ENCODE measurements at regions not wholly inside any gene's neighbourhood (a gene's known extent, or its start where the extent isn't known, plus 50 kb on each side); places are given as distances from the start of the nearest gene placed in this dataset.

DNA sequence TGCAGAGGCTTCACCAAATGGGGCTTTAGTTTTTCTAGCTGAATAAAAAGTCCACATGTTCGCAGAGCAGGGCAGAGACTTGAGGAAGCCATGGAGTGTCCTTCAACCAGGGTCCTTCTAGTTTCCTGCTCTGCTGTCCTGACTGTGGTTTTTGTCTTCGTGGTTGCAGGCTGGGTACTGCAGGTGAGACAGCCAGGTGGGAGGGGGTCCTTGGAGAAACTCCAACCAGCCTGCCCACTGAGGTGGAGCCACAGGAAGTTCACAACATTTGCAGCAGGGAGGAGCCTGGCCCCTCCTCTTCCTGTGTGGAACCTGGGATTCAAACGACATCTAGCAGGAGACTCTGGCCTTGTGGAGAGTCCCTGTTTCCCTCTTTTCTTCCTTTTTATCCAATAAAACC lies 68.8 kb upstream of the MYLIP start:
- H3K4me3 ChIP-seq (replicated peaks; ENCODE audit: low read depth, low read length), result no peak overlapping the region
- no peak for DNase-seq (ENCODE audit: extremely low read depth, low read depth)
- TF ChIP-seq, protein P1, sequence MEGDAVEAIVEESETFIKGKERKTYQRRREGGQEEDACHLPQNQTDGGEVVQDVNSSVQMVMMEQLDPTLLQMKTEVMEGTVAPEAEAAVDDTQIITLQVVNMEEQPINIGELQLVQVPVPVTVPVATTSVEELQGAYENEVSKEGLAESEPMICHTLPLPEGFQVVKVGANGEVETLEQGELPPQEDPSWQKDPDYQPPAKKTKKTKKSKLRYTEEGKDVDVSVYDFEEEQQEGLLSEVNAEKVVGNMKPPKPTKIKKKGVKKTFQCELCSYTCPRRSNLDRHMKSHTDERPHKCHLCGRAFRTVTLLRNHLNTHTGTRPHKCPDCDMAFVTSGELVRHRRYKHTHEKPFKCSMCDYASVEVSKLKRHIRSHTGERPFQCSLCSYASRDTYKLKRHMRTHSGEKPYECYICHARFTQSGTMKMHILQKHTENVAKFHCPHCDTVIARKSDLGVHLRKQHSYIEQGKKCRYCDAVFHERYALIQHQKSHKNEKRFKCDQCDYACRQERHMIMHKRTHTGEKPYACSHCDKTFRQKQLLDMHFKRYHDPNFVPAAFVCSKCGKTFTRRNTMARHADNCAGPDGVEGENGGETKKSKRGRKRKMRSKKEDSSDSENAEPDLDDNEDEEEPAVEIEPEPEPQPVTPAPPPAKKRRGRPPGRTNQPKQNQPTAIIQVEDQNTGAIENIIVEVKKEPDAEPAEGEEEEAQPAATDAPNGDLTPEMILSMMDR (IDR thresholded peaks at IDR 0.05; ENCODE audit: low read depth, low read length, missing control alignments), result no peak

DNA sequence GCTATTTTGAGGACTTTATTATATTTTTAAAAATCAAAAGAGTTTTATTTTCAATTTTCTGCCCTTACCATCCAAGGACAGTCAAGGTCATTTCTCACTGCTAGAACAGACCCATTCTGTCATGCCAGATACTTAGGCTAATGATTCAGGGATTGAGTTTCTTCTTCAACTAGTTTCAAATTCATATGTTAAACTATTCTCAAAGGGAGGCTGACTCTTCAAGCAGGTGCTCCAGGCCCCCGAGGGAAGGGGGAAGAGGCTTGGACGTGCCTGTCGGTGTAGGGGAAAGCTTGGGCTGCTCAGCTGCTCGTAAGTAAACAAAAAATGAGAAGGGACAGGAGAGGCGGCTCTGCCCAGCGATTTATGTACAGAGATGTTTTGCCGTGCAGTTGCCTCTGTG lies 69.4 kb upstream of the MYLIP start:
- TF ChIP-seq, protein P1 (IDR thresholded peaks at IDR 0.05; ENCODE audit: low read depth, low read length, missing control alignments), result no peak
- H3K4me3 ChIP-seq (replicated peaks; ENCODE audit: low read depth, low read length), result no peak overlapping the region
- DNase-seq (ENCODE audit: extremely low read depth, low read depth), result no peak

DNA sequence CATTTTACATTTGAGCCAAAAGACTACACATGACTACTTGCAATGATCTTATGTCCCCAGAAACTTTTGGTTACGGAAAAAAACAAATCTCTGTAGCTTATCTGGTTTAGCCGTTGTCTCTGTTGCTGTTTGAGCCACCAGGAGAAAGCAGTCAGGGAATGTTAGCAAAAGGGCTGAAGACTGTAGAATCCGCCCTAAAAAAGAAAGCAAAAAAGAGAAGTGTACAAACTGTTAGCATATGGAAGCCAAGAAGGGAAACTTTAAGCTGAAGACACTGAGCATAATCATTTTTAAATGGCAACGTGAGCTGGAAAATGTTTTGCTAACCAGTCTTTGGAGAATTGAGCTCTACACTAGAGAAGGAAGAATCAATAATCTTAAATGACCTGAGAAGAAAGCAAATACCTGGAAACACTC lies 69.9 kb upstream of the MYLIP start:
- no peak overlapping the region for H3K4me3 ChIP-seq (replicated peaks; ENCODE audit: low read depth, low read length)
- TF ChIP-seq, protein P1 (IDR thresholded peaks at IDR 0.05; ENCODE audit: low read depth, low read length, missing control alignments), result no peak
- no peak for DNase-seq (ENCODE audit: extremely low read depth, low read depth)

DNA sequence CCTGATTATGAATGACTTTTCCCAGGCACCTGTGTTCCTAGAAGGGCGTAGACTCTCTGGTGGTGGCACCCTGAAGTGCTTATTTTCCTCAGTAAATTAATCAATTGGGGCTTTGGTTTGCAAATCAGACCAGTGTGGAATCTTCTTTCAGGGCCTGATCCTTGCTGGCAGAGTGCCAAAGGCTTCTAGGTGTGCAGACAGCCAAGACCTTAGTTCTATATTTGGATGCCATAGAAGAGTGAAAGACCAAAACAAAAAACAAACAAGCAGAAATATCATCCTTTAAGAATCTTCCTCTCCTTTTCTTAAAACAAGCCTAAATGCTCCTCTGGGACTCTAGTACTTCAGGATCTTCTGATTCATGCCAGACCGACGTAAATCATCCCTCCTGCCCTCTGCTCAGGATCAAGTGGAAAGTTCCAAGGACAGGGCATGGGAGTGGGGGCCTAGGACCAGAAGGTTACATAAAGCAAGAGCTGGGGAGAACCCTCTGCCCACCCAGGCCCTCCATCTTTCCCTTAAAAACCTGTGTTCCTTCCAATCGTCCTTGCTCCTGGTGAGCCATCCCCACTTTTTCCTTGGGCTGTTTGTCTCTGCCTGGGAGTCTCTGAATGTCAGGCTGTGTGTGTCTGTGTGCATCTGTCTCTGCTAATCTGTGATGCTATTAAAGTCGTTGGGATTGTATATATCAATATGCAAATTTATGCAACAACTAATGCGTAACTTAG lies 70.5 kb upstream of the MYLIP start:
- no peak overlapping the region for H3K4me3 ChIP-seq (replicated peaks; ENCODE audit: low read depth, low read length)
- no peak for DNase-seq (ENCODE audit: extremely low read depth, low read depth)
- TF ChIP-seq, protein P1 (IDR thresholded peaks at IDR 0.05; ENCODE audit: low read depth, low read length, missing control alignments), result no peak

- no peak overlapping the region for H3K4me3 ChIP-seq (replicated peaks; ENCODE audit: low read depth, low read length)
- TF ChIP-seq, protein P1 (IDR thresholded peaks at IDR 0.05; ENCODE audit: low read depth, low read length, missing control alignments), result no peak
- no peak for DNase-seq (ENCODE audit: extremely low read depth, low read depth)
These were observed 71.4 kb upstream of the MYLIP start for GRCh38 chr6:16057446-16057845.

DNA sequence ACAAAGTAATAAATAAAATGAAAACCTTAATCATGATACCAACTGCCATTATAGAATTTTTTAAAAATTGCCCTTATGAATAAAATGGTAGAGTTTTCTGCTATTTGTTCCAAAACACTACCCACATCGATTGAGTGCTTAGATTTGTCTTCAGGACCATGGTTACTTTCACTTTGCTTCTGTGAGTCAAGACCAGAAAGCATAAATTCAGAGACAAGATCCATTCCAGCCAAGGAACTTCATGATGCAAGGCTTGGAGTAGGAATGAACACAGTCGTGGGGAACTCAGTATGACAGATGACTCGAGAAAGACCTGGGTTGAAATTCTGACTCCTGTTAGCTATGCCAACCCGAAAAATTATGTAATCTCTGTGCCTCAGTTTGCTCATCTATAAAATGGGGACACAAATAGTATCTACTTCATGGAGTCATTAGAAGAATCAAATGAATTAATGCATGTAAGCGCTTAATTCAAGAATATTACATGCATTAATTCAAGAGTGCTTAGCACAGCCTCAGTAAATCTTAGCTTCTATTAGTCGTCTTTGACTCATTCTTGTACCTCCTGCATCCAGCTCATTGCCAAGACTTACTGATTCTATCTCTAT lies 72.5 kb upstream of the MYLIP start:
- TF ChIP-seq, protein P1 (IDR thresholded peaks at IDR 0.05; ENCODE audit: low read depth, low read length, missing control alignments), result no peak
- no peak for DNase-seq (ENCODE audit: extremely low read depth, low read depth)
- no peak overlapping the region for H3K4me3 ChIP-seq (replicated peaks; ENCODE audit: low read depth, low read length)
